ENCODE measurements at regions not wholly inside any gene's neighbourhood (a gene's known extent, or its start where the extent isn't known, plus 50 kb on each side); places are given as distances from the start of the nearest gene placed in this dataset.

GRCh38 chr16:9363520-9363919, 272.1 kb downstream of the HAPSTR1 start (continued):
- TF ChIP-seq, protein P1, sequence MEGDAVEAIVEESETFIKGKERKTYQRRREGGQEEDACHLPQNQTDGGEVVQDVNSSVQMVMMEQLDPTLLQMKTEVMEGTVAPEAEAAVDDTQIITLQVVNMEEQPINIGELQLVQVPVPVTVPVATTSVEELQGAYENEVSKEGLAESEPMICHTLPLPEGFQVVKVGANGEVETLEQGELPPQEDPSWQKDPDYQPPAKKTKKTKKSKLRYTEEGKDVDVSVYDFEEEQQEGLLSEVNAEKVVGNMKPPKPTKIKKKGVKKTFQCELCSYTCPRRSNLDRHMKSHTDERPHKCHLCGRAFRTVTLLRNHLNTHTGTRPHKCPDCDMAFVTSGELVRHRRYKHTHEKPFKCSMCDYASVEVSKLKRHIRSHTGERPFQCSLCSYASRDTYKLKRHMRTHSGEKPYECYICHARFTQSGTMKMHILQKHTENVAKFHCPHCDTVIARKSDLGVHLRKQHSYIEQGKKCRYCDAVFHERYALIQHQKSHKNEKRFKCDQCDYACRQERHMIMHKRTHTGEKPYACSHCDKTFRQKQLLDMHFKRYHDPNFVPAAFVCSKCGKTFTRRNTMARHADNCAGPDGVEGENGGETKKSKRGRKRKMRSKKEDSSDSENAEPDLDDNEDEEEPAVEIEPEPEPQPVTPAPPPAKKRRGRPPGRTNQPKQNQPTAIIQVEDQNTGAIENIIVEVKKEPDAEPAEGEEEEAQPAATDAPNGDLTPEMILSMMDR (conservative IDR thresholded peaks at IDR 0.05; ENCODE audit: low read depth in 2 of 2), result no peak
- no peak for TF ChIP-seq CREB1 (CRISPR knock-in tag; IDR thresholded peaks at IDR 0.05; ENCODE audit: low read depth)

DNA sequence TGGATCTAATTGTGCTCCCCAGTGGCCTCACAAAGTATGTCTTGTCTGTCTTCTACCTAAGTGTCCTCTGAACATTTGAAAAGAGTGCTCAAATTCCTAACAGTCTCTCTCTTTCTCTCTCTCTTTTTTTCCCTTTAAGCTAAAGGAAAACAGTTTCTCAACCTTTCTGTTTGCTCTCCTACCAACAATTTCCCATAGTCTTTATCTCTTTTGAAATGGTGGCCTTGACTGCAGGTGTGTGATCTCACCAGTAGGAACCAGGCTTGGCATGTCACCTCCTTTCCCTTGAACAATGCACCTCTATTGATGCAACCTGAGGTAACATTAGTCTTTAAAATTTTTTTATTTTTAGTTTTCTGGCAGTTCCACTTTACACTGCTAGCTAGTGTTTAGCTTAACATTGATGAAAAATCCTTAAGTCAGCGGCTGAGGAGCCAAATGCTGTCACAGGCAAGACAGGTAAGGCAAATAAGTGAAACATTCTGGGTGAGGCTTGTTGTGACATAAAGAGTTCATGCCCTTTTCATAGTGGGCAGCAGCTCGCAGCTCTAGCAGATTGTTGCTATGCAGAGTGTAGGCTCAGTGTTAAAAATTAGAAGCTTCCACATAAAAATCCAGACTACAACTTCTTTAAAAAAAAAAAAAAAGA, 273.4 kb downstream of the HAPSTR1 start:
- Mint-ChIP-seq H3K36me3 (ENCODE audit: low read depth) (no peaks in the 10 kb centered on the region), H3K9me3 (0 out of 3 replicates have a peak, but pooled peaks cover 3% of the 10 kb centered on the region), H3K27ac (no peak overlapping the region), H3K4me3 (no peak overlapping the region), H3K27me3 (ENCODE audit: insufficient read depth, low read depth, poor library complexity) (no peaks in the 10 kb centered on the region), H3K4me1 (peaks cover 2% of the 10 kb centered on the region; the same call in 1 of the 3 replicates)
- Histone ChIP-seq H2AFZ (no peak overlapping the region), H3K79me2 (replicated peaks; ENCODE audit: insufficient read depth) (no peaks in the 10 kb centered on the region), H3K27ac (ENCODE audit: low read depth) (no peak overlapping the region), H3K9me2 (ENCODE audit: insufficient read depth) (0 out of 2 replicates have a peak, but pooled peaks cover 10% of the 10 kb centered on the region), H4K20me1 (replicated peaks; ENCODE audit: insufficient read depth) (no peaks in the 10 kb centered on the region; the same call in 1 of the 2 replicates), H3K4me2 (no peak overlapping the region), H3K27me3 (ENCODE audit: insufficient read depth) (no peaks in the 10 kb centered on the region), H3K4me1 (ENCODE audit: insufficient read depth) (no peaks in the 10 kb centered on the region), H3F3A (replicated peaks; ENCODE audit: low read depth) (no peaks in the 10 kb centered on the region), H3K4me3 (no peak overlapping the region), H3K36me3 (ENCODE audit: insufficient read depth) (no peaks in the 10 kb centered on the region)
- DNase-seq (ENCODE audit: low spot score), result no peak
- ATAC-seq, result no peak
- TF ChIP-seq, protein P1 (conservative IDR thresholded peaks at IDR 0.05; ENCODE audit: low read depth in 2 of 2), result no peak
- no peak for TF ChIP-seq CREB1 (CRISPR knock-in tag; IDR thresholded peaks at IDR 0.05; ENCODE audit: low read depth)
- TF ChIP-seq, protein P2, sequence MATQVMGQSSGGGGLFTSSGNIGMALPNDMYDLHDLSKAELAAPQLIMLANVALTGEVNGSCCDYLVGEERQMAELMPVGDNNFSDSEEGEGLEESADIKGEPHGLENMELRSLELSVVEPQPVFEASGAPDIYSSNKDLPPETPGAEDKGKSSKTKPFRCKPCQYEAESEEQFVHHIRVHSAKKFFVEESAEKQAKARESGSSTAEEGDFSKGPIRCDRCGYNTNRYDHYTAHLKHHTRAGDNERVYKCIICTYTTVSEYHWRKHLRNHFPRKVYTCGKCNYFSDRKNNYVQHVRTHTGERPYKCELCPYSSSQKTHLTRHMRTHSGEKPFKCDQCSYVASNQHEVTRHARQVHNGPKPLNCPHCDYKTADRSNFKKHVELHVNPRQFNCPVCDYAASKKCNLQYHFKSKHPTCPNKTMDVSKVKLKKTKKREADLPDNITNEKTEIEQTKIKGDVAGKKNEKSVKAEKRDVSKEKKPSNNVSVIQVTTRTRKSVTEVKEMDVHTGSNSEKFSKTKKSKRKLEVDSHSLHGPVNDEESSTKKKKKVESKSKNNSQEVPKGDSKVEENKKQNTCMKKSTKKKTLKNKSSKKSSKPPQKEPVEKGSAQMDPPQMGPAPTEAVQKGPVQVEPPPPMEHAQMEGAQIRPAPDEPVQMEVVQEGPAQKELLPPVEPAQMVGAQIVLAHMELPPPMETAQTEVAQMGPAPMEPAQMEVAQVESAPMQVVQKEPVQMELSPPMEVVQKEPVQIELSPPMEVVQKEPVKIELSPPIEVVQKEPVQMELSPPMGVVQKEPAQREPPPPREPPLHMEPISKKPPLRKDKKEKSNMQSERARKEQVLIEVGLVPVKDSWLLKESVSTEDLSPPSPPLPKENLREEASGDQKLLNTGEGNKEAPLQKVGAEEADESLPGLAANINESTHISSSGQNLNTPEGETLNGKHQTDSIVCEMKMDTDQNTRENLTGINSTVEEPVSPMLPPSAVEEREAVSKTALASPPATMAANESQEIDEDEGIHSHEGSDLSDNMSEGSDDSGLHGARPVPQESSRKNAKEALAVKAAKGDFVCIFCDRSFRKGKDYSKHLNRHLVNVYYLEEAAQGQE (IDR thresholded peaks at IDR 0.05; ENCODE audit: unreplicated experiment), result no peak
- TF ChIP-seq ZNF462 (CRISPR knock-in tag; IDR thresholded peaks at IDR 0.05), result no peak
- no peak for TF ChIP-seq EZH2phosphoT487 (IDR thresholded peaks at IDR 0.05; ENCODE audit: unreplicated experiment)
- no peak for TF ChIP-seq NANOG (IDR thresholded peaks at IDR 0.05; ENCODE audit: borderline replicate concordance)
- TF ChIP-seq EZH2 (IDR thresholded peaks at IDR 0.05; ENCODE audit: low read depth, unreplicated experiment), result no peak
- TF ChIP-seq STAT1 (IDR thresholded peaks at IDR 0.05; ENCODE audit: unreplicated experiment), result no peak
- TF ChIP-seq JUNB (IDR thresholded peaks at IDR 0.05; ENCODE audit: unreplicated experiment), result no peak
- no peak for TF ChIP-seq ZNF114 (CRISPR knock-in tag; IDR thresholded peaks at IDR 0.05)
- no peak for TF ChIP-seq POLR2AphosphoS5 (IDR thresholded peaks at IDR 0.05; ENCODE audit: low read depth)
